Smooth muscle cell (in vitro differentiated cells): ENCODE measurements at regions not wholly inside any gene's neighbourhood (a gene's known extent, or its start where the extent isn't known, plus 50 kb on each side); places are given as distances from the start of the nearest gene placed in this dataset.

Experiments used
- DNase-seq: peaks from one replicate; lab custom pipeline; 2025; ENCODE audit not compliant: unreplicated experiment; lab: John Stamatoyannopoulos, UW
- H2AFZ ChIP-seq: fragments of 200-600 bp; sonication (generic); 2 replicates; pipeline ENCODE4 v1.6.0; 2016; ENCODE audit warnings: antibody characterized with exemption, low read depth, mild to moderate bottlenecking
- H3F3A ChIP-seq: fragments of 200-600 bp; sonication (generic); 2 replicates; pipeline ENCODE4 v1.6.0; 2017; ENCODE audit warnings: antibody characterized with exemption, low read depth
- H3K27ac ChIP-seq: fragments of 200-600 bp; sonication (generic); 2 replicates; pipeline ENCODE4 v1.5.1; 2016; ENCODE audit warnings: low read depth, mild to moderate bottlenecking
- H3K27me3 ChIP-seq: fragments of 200-600 bp; sonication (generic); 2 replicates; pipeline ENCODE4 v1.6.1; 2016; ENCODE audit warnings: low read depth, mild to moderate bottlenecking
- H3K36me3 ChIP-seq: fragments of 200-600 bp; sonication (generic); 2 replicates; pipeline ENCODE4 v1.5.1; 2016; ENCODE audit warnings: low read depth
- H3K4me1 ChIP-seq: fragments of 200-600 bp; sonication (generic); 2 replicates; pipeline ENCODE4 v1.5.1; 2016; ENCODE audit warnings: low read depth
- H3K4me2 ChIP-seq: fragments of 200-600 bp; sonication (generic); 2 replicates; pipeline ENCODE4 v1.6.0; 2016; ENCODE audit warnings: mild to moderate bottlenecking
- H3K4me3 ChIP-seq: fragments of 200-600 bp; sonication (generic); 2 replicates; pipeline ENCODE4 v1.5.1; 2016; ENCODE audit warnings: mild to moderate bottlenecking
- H3K79me2 ChIP-seq: fragments of 200-600 bp; sonication (generic); 2 replicates; pipeline ENCODE4 v1.6.0; 2016; ENCODE audit warnings: low read depth, mild to moderate bottlenecking
- H3K9ac ChIP-seq: fragments of 200-600 bp; sonication (generic); 2 replicates; pipeline ENCODE4 v1.6.0; 2016; ENCODE audit warnings: low read depth
- H3K9me3 ChIP-seq: fragments of 200-600 bp; sonication (generic); replicated peaks from 2 replicates; pipeline ENCODE4 v1.5.1; 2016; ENCODE audit warnings: low read depth
- H4K20me1 ChIP-seq: fragments of 200-600 bp; sonication (generic); 2 replicates; pipeline ENCODE4 v1.6.0; 2016; ENCODE audit warnings: low read depth
- CTCF ChIP-seq: fragments of 200-600 bp; sonication (generic); IDR thresholded peaks from 2 replicates; pipeline ENCODE4 v1.5.1; 2017; ENCODE audit warnings: borderline replicate concordance, mild to moderate bottlenecking, antibody characterized with exemption; ENCODE audit not compliant: insufficient read depth, poor library complexity, severe bottlenecking
- WGBS: methylation state at CpG from one replicate; pipeline ENCODE4 v1.1.7; 2016; ENCODE audit warnings: low lambda C conversion rate; 5-methylcytosine and 5-hydroxymethylcytosine counted together

GRCh38 chr6:9961646-9962045 is 453.2 kb downstream of the TFAP2A start:
- Histone ChIP-seq H3K36me3 (no peaks in the 10 kb centered on the region), H3K4me1 (no peaks in the 10 kb centered on the region), H3K9me3 (no peaks in the 10 kb centered on the region), H3K27ac (no peak overlapping the region), H3K4me3 (no peak overlapping the region), H3K27me3 (no peaks in the 10 kb centered on the region), H3K9ac (no peak overlapping the region), H2AFZ (no peak overlapping the region), H3F3A (no peaks in the 10 kb centered on the region), H3K4me2 (no peak overlapping the region), H3K79me2 (no peaks in the 10 kb centered on the region), H4K20me1 (no peaks in the 10 kb centered on the region)
- TF ChIP-seq CTCF = no peak
- DNase-seq = no peak
- WGBS = 91% methylated on average over 5 of the region's 5 CpGs

GRCh38 chr6:9957215-9957759 is 457.6 kb downstream of the TFAP2A start:
- TF ChIP-seq CTCF = no peak
- H4K20me1 ChIP-seq = no peaks in the 10 kb centered on the region
- no peak overlapping the region for H2AFZ ChIP-seq
- H3K4me2 ChIP-seq = no peak overlapping the region
- H3F3A ChIP-seq = no peaks in the 10 kb centered on the region
- no peaks in the 10 kb centered on the region for H3K9me3 ChIP-seq
- no peak overlapping the region for H3K9ac ChIP-seq
- H3K27ac ChIP-seq = no peak overlapping the region
- no peak overlapping the region for H3K4me3 ChIP-seq
- WGBS = 86% methylated on average over 2 of the region's 2 CpGs
- H3K79me2 ChIP-seq = no peaks in the 10 kb centered on the region
- no peak for DNase-seq
- no peaks in the 10 kb centered on the region for H3K27me3 ChIP-seq
- no peaks in the 10 kb centered on the region for H3K4me1 ChIP-seq
- H3K36me3 ChIP-seq = no peaks in the 10 kb centered on the region

- DNase-seq = no peak
Measured at GRCh38 chr6:9948678-9949077, 466.2 kb downstream of the TFAP2A start.

More at GRCh38 chr6:9948678-9949077, 466.2 kb downstream of the TFAP2A start:
- H4K20me1 ChIP-seq = no peaks in the 10 kb centered on the region
- no peak overlapping the region for H2AFZ ChIP-seq
- H3K9ac ChIP-seq = no peak overlapping the region
- no peaks in the 10 kb centered on the region for H3K4me1 ChIP-seq
- H3K27me3 ChIP-seq = no peaks in the 10 kb centered on the region
- no peak overlapping the region for H3K27ac ChIP-seq
- no peaks in the 10 kb centered on the region for H3F3A ChIP-seq
- H3K36me3 ChIP-seq = no peaks in the 10 kb centered on the region
- H3K9me3 ChIP-seq = no peaks in the 10 kb centered on the region
- H3K4me2 ChIP-seq = no peak overlapping the region
- H3K79me2 ChIP-seq = no peaks in the 10 kb centered on the region
- 77% methylated on average over 3 of the region's 3 CpGs for WGBS
- no peak for TF ChIP-seq CTCF
- H3K4me3 ChIP-seq = no peak overlapping the region
